Esophagus muscularis mucosa (tissue), 4 donors: ENCODE measurements at regions not wholly inside any gene's neighbourhood (a gene's known extent, or its start where the extent isn't known, plus 50 kb on each side); places are given as distances from the start of the nearest gene placed in this dataset.
"Not testable (repeated sequence)": the region's sequence is repeated elsewhere in the genome, so short reads cannot be mapped to it uniquely, and the experiment has no call there.

ENCODE experiments used
- DNase-seq: peaks from one replicate; pipeline ENCODE4 v3.0.0-alpha.2; 2017; ENCODE audit errors: extremely low spot score
- H3K27ac ChIP-seq, 4 donors: fragments of 200-600 bp; sonication (generic); replicated peaks in 1 of 4; 1 replicate in 3 of 4; 2 replicates in 1 of 4; pipeline ENCODE4 v1.5.1; 2016 to 2019; ENCODE audit warnings: mild to moderate bottlenecking in 1 of 4
- H3K27me3 ChIP-seq, 4 donors: fragments of 200-600 bp; sonication (generic); one replicate each; pipeline versions ENCODE4 v1.5.1 to v1.6.0; 2016 to 2019
- H3K36me3 ChIP-seq, 4 donors: fragments of 200-600 bp; sonication (generic); one replicate each; pipeline ENCODE4 v1.5.1; 2016 to 2019
- H3K4me1 ChIP-seq, 4 donors: fragments of 200-600 bp; sonication (generic); one replicate each; pipeline ENCODE4 v1.5.1; 2016 to 2019
- H3K4me3 ChIP-seq, 4 donors: fragments of 200-600 bp; sonication (generic); 1 replicate in 2 of 4; 2 replicates in 2 of 4; pipeline ENCODE4 v1.5.1; 2016 to 2019; ENCODE audit warnings: mild to moderate bottlenecking in 4 of 4, moderate library complexity in 1 of 4
- H3K9me3 ChIP-seq, 4 donors: fragments of 200-600 bp; sonication (generic); 1 replicate in 3 of 4; 2 replicates in 1 of 4; pipeline ENCODE4 v1.5.1; 2016 to 2019
- CTCF ChIP-seq, 3 experiments: fragments of 200-600 bp in 2 of 3; fragments of 450-650 bp in 1 of 3; sonication (generic) in 2 of 3; IDR thresholded peaks; one replicate each; pipeline ENCODE4 v1.5.1; 2017 to 2019; ENCODE audit warnings: antibody characterized with exemption in 3 of 3, mild to moderate bottlenecking in 2 of 3, moderate library complexity in 1 of 3
- EP300 ChIP-seq: sonication (generic); formaldehyde crosslinking; IDR thresholded peaks from one replicate; pipeline ENCODE4 v1.6.1; 2017; ENCODE audit warnings: antibody characterized with exemption
- POLR2A ChIP-seq: fragments of 450-650 bp; IDR thresholded peaks from one replicate; pipeline ENCODE4 v1.6.1; 2017; ENCODE audit warnings: antibody characterized with exemption, moderate library complexity, mild to moderate bottlenecking, low read depth
- POLR2AphosphoS5 ChIP-seq, 2 donors: sonication (generic); formaldehyde crosslinking; IDR thresholded peaks; one replicate each; pipeline ENCODE4 v1.6.1; 2017; ENCODE audit warnings: antibody characterized with exemption in 2 of 2
- WGBS: methylation state at CpG from one replicate; pipeline ENCODE4 v1.1.5; 2018; 5-methylcytosine and 5-hydroxymethylcytosine counted together
- intact Hi-C: fragments of 100-400 bp; cut with DNase I; formaldehyde crosslinking; loops from one replicate; pipeline ENCODE4 v1.15.1; 2023

GRCh38 chr14:82676403-82676802 is 1142.8 kb upstream of the SEL1L start:
- Histone ChIP-seq H3K9me3 (no peaks in the 10 kb centered on the region), H3K4me3 (no peak overlapping the region), H3K4me1 (no peaks in the 10 kb centered on the region), H3K27me3 (no peaks in the 10 kb centered on the region), H3K36me3 (no peaks in the 10 kb centered on the region), H3K27ac (no peak overlapping the region)
- DNase-seq: no peak
- intact Hi-C loops: no loop called here
- 94% methylated on average over 2 of the region's 2 CpGs for WGBS
- TF ChIP-seq POLR2AphosphoS5 (IDR thresholded peaks at IDR 0.05) (no peak), EP300 (no peak), CTCF (IDR thresholded peaks at IDR 0.05) (no peak), POLR2A (no peak)

- DNase-seq: no peak
- Histone ChIP-seq H3K4me1 (no peaks in the 10 kb centered on the region), H3K36me3 (no peaks in the 10 kb centered on the region), H3K27ac (no peak overlapping the region), H3K4me3 (no peak overlapping the region), H3K27me3 (no peaks in the 10 kb centered on the region), H3K9me3 (no peaks in the 10 kb centered on the region)
- intact Hi-C loops: no loop called here
- WGBS: 15% methylated on average over 1 of the region's 1 CpG
- TF ChIP-seq CTCF (IDR thresholded peaks at IDR 0.05) (no peak), POLR2AphosphoS5 (IDR thresholded peaks at IDR 0.05) (no peak), POLR2A (no peak), EP300 (no peak)
Observed at GRCh38 chr14:82689948-82690347, 1156.3 kb upstream of the SEL1L start.

GRCh38 chr14:82691191-82691590 is 1157.5 kb upstream of the SEL1L start:
- H3K36me3 ChIP-seq, intact Hi-C loops, H3K27ac ChIP-seq, H3K27me3 ChIP-seq, H3K4me1 ChIP-seq, H3K9me3 ChIP-seq, H3K4me3 ChIP-seq, DNase-seq: not testable (repeated sequence)

GRCh38 chr14:82694820-82695219 is 1161.2 kb upstream of the SEL1L start:
- Histone ChIP-seq H3K27me3 (no peaks in the 10 kb centered on the region), H3K4me3 (no peak overlapping the region), H3K27ac (no peak overlapping the region), H3K9me3 (no peaks in the 10 kb centered on the region), H3K36me3 (no peaks in the 10 kb centered on the region), H3K4me1 (no peaks in the 10 kb centered on the region)
- TF ChIP-seq EP300 (no peak), POLR2A (no peak), POLR2AphosphoS5 (IDR thresholded peaks at IDR 0.05) (no peak), CTCF (IDR thresholded peaks at IDR 0.05) (no peak)
- intact Hi-C loops: no loop called here
- no peak for DNase-seq
- 94% methylated on average over 4 of the region's 4 CpGs for WGBS

GRCh38 chr14:82704218-82704617 is 1170.6 kb upstream of the SEL1L start:
- H3K27ac ChIP-seq: no peak overlapping the region
- H3K4me1 ChIP-seq: no peaks in the 10 kb centered on the region
- no peak for DNase-seq
- H3K4me3 ChIP-seq: no peak overlapping the region
- TF ChIP-seq EP300 (no peak), POLR2A (no peak), CTCF (IDR thresholded peaks at IDR 0.05) (no peak), POLR2AphosphoS5 (IDR thresholded peaks at IDR 0.05) (no peak)
- H3K36me3 ChIP-seq: no peaks in the 10 kb centered on the region
- peaks cover 0 to 4% (median 0%) of the 10 kb centered on the region in 4 donors for H3K9me3 ChIP-seq
- no peaks in the 10 kb centered on the region for H3K27me3 ChIP-seq
- intact Hi-C loops: no loop called here
- 66% methylated on average over 4 of the region's 4 CpGs for WGBS
